OCI-LY1 (cell line): ENCODE measurements at regions not wholly inside any gene's neighbourhood (a gene's known extent, or its start where the extent isn't known, plus 50 kb on each side); places are given as distances from the start of the nearest gene placed in this dataset.

Experiments used
- H2AFZ ChIP-seq: fragments of 200-600 bp; sonication (generic), shearing (Covaris generic); 2 replicates; pipeline ENCODE4 v1.6.0; 2014; ENCODE audit warnings: antibody characterized with exemption, mild to moderate bottlenecking, low read length
- H3F3A ChIP-seq: fragments of 200-600 bp; sonication (generic), shearing (Covaris generic); 2 replicates; pipeline ENCODE4 v1.6.0; 2014; ENCODE audit warnings: mild to moderate bottlenecking, antibody characterized with exemption, low read length, moderate library complexity; ENCODE audit not compliant: insufficient read depth
- H3K27ac ChIP-seq: fragments of 200-600 bp; sonication (generic); 2 replicates; pipeline ENCODE4 v1.5.1; 2014; ENCODE audit warnings: low read length, mixed run types, mild to moderate bottlenecking, low read depth; ENCODE audit not compliant: poor library complexity, severe bottlenecking
- H3K27me3 ChIP-seq: fragments of 200-600 bp; sonication (generic); 2 replicates; pipeline ENCODE4 v1.6.0; 2014; ENCODE audit warnings: antibody characterized with exemption, mild to moderate bottlenecking, low read length, moderate library complexity; ENCODE audit not compliant: insufficient read depth
- H3K36me3 ChIP-seq: fragments of 200-600 bp; sonication (generic); 2 replicates; pipeline ENCODE4 v1.6.1; 2014; ENCODE audit warnings: mild to moderate bottlenecking, antibody characterized with exemption, low read length, moderate library complexity, mixed read lengths; ENCODE audit not compliant: insufficient read depth
- H3K4me1 ChIP-seq: fragments of 200-600 bp; sonication (generic); 2 replicates; pipeline ENCODE4 v1.5.1; 2014; ENCODE audit warnings: mild to moderate bottlenecking, low read length, moderate library complexity; ENCODE audit not compliant: insufficient read depth, severe bottlenecking
- H3K4me2 ChIP-seq: fragments of 200-600 bp; sonication (generic), shearing (Covaris generic); 2 replicates; pipeline ENCODE4 v1.6.1; 2014; ENCODE audit warnings: low read length
- H3K4me3 ChIP-seq: fragments of 200-600 bp; sonication (generic); 2 replicates; pipeline ENCODE4 v1.5.1; 2014; ENCODE audit warnings: low read length, low read depth, mild to moderate bottlenecking, mixed read lengths; ENCODE audit not compliant: poor library complexity, severe bottlenecking
- H3K79me2 ChIP-seq: fragments of 200-600 bp; shearing (Covaris generic); 2 replicates; pipeline ENCODE4 v1.6.1; 2016; ENCODE audit warnings: mixed run types, low read length, mixed read lengths; ENCODE audit not compliant: insufficient read depth
- H3K9ac ChIP-seq: fragments of 200-600 bp; sonication (generic), shearing (Covaris generic); 2 replicates; pipeline ENCODE4 v1.6.1; 2014; ENCODE audit warnings: mild to moderate bottlenecking, low read length, mixed read lengths
- H3K9me2 ChIP-seq: fragments of 200-600 bp; sonication (generic), shearing (Covaris generic); 2 replicates; pipeline ENCODE4 v1.6.1; 2014; ENCODE audit warnings: low read depth, mild to moderate bottlenecking, low read length, mixed read lengths
- H3K9me3 ChIP-seq: fragments of 200-600 bp; shearing (Covaris generic); 2 replicates; pipeline ENCODE4 v1.6.1; 2014; ENCODE audit warnings: low read length, mixed read lengths
- H4K20me1 ChIP-seq: fragments of 200-600 bp; sonication (generic), shearing (Covaris generic); 2 replicates; pipeline ENCODE4 v1.6.0; 2016; ENCODE audit warnings: mild to moderate bottlenecking, low read length; ENCODE audit not compliant: insufficient read depth
- EZH2 ChIP-seq: fragments of 200-600 bp; sonication (generic), shearing (Covaris generic); IDR thresholded peaks from 2 replicates; pipeline ENCODE4 v1.8.0; 2017; ENCODE audit warnings: borderline replicate concordance, mixed run types, mild to moderate bottlenecking, antibody characterized with exemption, low read length, moderate library complexity, mixed read lengths
- TF ChIP-seq, protein P1 (sequence below): fragments of 200-600 bp; sonication (generic), shearing (Covaris generic); IDR thresholded peaks from 2 replicates; pipeline ENCODE4 v1.5.1; 2017; ENCODE audit warnings: mild to moderate bottlenecking, antibody characterized with exemption, low read length, moderate library complexity, mixed read lengths

DNA sequence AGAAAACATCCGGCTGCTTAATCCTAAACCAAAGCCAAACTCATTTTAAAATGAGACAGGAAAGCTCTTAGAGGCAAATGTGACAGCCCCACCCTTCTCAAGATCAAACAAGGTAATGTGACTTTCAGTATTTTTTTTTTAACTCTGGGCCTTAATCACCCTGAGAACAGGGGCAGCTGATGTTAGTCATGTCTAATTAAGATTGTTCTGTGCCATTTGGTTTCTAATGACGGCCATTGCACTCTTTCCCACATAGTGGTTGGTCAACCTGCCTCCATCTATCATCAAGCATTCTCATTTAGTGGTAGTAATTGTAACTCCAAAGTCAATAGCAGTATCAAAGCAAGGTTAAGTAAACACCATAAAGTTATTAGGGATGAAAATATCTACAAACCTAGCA, 191.6 kb upstream of the EXOC2 start:
- Histone ChIP-seq H3K9me2 (no peaks in the 10 kb centered on the region), H3F3A (no peaks in the 10 kb centered on the region), H2AFZ (no peak overlapping the region), H4K20me1 (no peaks in the 10 kb centered on the region), H3K36me3 (no peaks in the 10 kb centered on the region), H3K27me3 (no peaks in the 10 kb centered on the region; the same call in 1 of the 2 replicates), H3K79me2 (no peaks in the 10 kb centered on the region), H3K4me1 (no peaks in the 10 kb centered on the region), H3K27ac (no peak overlapping the region), H3K9me3 (no peaks in the 10 kb centered on the region), H3K9ac (no peak overlapping the region), H3K4me2 (no peak overlapping the region), H3K4me3 (no peak overlapping the region)
- TF ChIP-seq EZH2: no peak
- TF ChIP-seq, protein P1, sequence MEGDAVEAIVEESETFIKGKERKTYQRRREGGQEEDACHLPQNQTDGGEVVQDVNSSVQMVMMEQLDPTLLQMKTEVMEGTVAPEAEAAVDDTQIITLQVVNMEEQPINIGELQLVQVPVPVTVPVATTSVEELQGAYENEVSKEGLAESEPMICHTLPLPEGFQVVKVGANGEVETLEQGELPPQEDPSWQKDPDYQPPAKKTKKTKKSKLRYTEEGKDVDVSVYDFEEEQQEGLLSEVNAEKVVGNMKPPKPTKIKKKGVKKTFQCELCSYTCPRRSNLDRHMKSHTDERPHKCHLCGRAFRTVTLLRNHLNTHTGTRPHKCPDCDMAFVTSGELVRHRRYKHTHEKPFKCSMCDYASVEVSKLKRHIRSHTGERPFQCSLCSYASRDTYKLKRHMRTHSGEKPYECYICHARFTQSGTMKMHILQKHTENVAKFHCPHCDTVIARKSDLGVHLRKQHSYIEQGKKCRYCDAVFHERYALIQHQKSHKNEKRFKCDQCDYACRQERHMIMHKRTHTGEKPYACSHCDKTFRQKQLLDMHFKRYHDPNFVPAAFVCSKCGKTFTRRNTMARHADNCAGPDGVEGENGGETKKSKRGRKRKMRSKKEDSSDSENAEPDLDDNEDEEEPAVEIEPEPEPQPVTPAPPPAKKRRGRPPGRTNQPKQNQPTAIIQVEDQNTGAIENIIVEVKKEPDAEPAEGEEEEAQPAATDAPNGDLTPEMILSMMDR: no peak

DNA sequence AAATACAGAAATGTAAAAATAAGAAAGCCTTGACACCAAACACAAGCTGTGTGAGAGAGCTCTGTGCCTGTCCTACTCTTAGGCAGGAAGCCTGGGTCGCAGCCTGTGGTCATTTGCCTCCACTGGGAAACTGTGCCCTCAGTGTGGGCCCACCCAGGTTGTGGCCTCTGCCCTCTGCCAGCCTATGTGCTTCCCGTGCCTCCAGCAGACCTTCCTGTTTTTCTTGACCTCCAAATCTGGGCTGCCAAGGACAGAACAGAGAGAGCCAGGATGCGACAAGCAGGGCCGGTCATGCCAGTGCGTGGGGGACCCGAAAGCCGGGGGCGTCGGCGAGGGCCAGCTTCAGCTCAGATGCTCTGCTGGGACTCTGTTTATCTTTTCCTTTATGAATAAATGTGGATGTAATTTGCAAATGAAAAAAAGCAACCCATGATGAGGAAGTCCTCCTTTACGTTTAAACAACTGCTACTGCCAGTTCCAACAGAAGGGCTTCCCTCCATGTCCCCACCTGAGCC, 189.2 kb upstream of the EXOC2 start:
- Histone ChIP-seq H3K4me1 (no peaks in the 10 kb centered on the region), H3K9me2 (no peaks in the 10 kb centered on the region), H3K4me3 (no peak overlapping the region), H3F3A (no peaks in the 10 kb centered on the region), H2AFZ (no peak overlapping the region), H3K4me2 (no peak overlapping the region), H3K9ac (no peak overlapping the region), H4K20me1 (no peaks in the 10 kb centered on the region), H3K9me3 (no peaks in the 10 kb centered on the region), H3K79me2 (no peaks in the 10 kb centered on the region), H3K36me3 (no peaks in the 10 kb centered on the region), H3K27me3 (no peaks in the 10 kb centered on the region), H3K27ac (no peak overlapping the region)
- TF ChIP-seq EZH2: no peak
- TF ChIP-seq, protein P1: no peak

GRCh38 chr6:878179-878578, 185.2 kb upstream of the EXOC2 start:
- Histone ChIP-seq H4K20me1 (no peaks in the 10 kb centered on the region), H3K27me3 (no peaks in the 10 kb centered on the region), H3K9ac (no peak overlapping the region), H3K79me2 (no peaks in the 10 kb centered on the region), H3F3A (no peaks in the 10 kb centered on the region), H3K9me2 (no peaks in the 10 kb centered on the region), H3K27ac (no peak overlapping the region), H3K4me2 (no peak overlapping the region), H3K9me3 (no peaks in the 10 kb centered on the region), H3K4me3 (no peak overlapping the region), H2AFZ (no peak overlapping the region), H3K4me1 (no peaks in the 10 kb centered on the region), H3K36me3 (no peaks in the 10 kb centered on the region)
- TF ChIP-seq, protein P1: no peak
- no peak for TF ChIP-seq EZH2
